NB4 (cell line): ENCODE measurements at regions not wholly inside any gene's neighbourhood (a gene's known extent, or its start where the extent isn't known, plus 50 kb on each side); places are given as distances from the start of the nearest gene placed in this dataset.

Experiments
- TF ChIP-seq, protein P1 (sequence below): IDR thresholded peaks from one replicate; pipeline ENCODE4 v1.5.1; 2012; ENCODE audit warnings: low read depth, low read length
- TF ChIP-seq, protein P2 (sequence below): IDR thresholded peaks from 2 replicates; pipeline ENCODE4 v1.6.1; 2011; ENCODE audit warnings: low read depth, low read length

DNA sequence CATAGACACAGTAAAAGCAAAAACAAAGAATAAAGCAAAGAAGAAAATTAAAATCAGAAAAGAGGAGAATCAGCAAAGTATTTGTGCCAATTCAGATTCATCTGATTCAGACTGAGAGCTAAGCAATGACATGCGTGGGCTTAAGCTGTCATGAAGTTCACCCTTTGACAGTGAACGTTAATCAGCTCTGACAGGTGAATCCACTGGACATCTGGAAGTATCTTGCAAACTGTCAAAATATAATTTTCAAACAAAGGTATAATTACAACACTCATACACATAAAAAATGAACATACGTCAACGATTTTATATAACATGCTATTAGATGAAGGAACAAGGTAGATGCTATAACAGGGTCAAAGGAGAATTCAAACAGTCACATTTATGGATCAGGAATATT, 596.3 kb upstream of the SALL1 start:
- TF ChIP-seq, protein P1, sequence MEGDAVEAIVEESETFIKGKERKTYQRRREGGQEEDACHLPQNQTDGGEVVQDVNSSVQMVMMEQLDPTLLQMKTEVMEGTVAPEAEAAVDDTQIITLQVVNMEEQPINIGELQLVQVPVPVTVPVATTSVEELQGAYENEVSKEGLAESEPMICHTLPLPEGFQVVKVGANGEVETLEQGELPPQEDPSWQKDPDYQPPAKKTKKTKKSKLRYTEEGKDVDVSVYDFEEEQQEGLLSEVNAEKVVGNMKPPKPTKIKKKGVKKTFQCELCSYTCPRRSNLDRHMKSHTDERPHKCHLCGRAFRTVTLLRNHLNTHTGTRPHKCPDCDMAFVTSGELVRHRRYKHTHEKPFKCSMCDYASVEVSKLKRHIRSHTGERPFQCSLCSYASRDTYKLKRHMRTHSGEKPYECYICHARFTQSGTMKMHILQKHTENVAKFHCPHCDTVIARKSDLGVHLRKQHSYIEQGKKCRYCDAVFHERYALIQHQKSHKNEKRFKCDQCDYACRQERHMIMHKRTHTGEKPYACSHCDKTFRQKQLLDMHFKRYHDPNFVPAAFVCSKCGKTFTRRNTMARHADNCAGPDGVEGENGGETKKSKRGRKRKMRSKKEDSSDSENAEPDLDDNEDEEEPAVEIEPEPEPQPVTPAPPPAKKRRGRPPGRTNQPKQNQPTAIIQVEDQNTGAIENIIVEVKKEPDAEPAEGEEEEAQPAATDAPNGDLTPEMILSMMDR, result no peak
- TF ChIP-seq, protein P2, sequence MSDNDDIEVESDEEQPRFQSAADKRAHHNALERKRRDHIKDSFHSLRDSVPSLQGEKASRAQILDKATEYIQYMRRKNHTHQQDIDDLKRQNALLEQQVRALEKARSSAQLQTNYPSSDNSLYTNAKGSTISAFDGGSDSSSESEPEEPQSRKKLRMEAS, result no peak
